ENCODE measurements at regions not wholly inside any gene's neighbourhood (a gene's known extent, or its start where the extent isn't known, plus 50 kb on each side); places are given as distances from the start of the nearest gene placed in this dataset.
"Not testable (repeated sequence)": the region's sequence is repeated elsewhere in the genome, so short reads cannot be mapped to it uniquely, and the experiment has no call there.

DNA sequence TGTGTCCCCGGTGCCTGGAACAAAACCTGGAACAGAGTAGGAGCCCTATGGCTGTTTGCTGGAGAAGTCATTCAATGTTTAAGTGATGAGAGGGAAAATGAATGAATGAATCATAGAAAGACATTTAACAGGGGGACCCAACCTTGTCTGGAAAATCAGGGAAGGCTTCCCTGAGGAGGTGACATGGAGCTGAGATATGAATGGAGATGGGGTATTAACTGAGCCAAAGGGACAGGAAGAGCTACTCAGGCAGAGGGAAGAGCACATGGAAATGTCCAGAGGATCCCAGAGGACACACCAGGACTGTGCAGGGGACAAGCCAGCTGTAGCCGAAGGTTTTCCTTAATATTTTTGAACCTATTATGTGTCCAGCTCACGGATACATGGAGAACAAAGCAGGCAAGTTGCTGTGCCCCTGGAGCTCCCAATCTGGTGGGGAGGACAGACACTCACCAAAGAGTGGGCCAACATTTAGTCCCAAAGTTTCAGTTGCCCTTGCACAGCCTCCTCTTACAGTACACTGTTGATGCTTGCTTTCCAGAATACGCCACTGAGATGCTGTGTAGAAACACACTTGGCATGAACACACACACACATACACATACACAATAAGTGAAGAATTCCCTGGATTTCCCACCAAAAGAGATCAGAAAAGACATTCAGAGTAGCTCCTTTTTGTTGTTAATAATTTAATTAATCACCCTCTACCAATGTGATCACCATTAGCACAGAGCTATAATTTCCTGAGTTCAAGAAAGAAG lies 77.0 kb upstream of the PTPN1 start:
- DNase-seq = no peak

DNA sequence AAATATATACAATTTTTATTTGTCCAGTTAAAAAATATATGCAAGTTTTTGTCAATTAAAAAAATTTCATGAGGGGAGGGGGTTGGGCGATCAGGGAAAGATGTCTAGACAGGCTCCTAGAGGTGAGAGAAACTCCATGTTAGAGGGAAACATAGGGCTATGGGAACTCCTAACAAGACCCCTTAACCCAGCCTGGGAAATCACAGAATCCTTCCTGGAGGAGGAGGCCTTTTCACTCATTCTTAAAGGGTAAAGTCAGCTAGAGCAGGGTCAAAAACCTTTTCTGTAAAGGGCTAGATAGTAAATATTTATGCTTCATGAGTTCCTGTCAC lies 75.9 kb upstream of the PTPN1 start:
- DNase-seq = no peak

DNA sequence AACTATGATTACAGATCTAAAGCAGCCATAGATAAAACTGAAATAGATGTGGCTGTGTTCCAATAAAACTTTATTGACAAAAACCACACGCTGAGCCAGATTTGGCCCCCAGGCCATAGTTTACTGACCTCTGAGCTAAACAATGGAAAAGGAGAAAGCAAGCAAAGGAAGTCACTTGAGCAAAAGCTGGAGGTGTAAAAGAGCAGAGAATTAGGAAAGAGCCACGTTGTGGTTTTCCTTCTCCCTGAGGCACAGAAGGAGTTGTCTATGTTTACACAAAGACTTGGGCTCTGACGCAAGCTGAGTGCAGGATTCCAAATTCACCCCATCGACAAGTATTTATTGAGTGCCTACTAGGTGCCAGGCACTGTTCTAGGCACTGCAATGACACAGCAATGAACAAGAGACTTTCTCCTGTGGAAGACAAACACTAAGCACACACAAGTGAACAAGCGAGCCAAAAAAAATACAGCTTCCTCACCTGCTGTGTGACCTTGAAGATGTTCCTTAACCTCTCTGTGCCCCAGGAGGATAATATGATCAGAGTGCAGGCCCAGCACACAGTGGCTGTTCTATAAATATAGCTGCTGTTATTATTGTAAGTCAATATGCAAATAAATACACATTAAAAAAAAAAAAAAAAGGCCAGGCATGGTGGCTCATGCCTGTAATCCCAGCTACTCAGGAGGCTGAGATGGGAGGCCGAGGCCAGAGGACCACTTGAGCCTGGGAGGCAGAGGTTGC lies 75.4 kb upstream of the PTPN1 start:
- peak in 1 of 2 experiments; percentile 31 for DNase-seq

DNA sequence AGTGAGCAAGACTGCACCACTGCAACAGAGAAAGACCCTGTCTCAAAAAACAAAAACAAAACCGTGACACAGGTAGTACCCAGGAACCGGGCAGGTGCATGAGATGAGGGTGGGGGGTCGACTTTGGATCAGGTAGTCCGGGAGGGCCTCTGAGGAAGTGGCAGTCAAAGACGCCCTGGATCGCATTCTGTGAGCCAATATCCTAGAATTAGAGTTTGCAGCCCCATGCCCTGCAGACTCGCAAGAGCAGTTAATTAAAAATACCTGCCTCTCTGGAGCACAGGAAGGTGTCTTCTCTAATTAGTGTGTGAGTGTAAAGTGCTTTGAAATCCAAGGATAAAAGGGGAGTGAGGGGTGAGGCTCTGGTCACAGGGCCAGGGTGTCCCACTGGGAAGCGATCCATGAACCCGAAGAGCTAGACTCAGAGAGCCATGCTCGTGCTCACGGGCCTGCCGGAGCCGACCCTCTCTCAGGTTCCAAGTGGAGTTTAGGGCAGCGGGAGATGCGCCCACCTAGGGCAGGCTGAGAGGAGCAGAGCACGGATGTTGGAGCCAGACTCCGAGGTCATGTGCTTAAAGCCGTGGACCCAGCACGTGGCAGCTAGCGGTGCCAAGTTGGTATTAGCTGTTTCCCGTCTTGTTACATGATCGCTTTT lies 74.7 kb upstream of the PTPN1 start:
- no peak for DNase-seq

DNA sequence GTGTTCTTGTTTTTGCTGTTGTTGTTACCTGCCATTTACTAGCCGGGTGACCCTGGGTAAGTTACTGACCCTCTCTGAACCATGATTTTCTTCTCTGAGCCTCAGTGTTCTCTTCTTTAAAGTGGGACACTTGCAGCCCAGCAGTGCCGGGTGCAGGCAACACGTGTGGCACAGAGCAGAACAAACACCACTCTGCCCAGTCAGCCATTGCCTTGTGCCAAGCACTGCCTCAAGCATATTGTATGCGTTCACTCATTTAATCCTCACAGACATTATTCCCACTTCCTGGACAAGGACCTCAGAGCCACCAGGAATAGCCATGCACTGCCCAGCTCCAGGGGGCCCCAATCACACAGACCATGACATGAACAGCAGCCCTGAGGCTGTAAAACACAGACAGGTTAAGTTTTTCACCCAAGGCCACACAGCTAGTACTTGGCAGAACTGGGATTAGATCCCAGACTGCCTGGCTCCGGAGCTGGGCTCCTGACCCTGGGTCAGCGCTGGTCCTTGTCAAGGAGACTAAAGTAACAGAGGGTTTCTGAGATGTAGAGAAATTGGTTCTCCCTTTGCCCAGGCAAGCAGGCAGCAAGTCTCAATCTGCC lies 74.0 kb upstream of the PTPN1 start:
- no peak for DNase-seq

DNA sequence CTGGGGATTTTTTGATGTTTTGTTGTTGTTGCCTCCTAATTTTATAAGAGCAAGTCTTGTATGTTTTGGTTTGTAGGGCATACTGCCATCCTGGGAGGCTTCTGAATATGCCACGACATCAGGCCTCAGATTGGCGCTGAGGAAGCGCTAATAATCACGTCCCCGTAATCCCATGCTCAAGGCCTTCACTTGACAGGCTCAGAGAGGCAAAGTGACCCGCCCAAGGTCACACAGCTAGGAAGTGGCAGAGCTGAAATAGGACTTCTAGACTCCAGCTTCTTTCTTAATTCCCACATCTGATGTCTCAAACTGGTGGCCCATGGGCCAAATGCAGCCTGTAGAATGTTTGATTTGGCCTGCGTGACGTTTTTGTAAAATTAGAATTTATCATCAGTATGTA lies 73.5 kb upstream of the PTPN1 start:
- DNase-seq = no peak

DNA sequence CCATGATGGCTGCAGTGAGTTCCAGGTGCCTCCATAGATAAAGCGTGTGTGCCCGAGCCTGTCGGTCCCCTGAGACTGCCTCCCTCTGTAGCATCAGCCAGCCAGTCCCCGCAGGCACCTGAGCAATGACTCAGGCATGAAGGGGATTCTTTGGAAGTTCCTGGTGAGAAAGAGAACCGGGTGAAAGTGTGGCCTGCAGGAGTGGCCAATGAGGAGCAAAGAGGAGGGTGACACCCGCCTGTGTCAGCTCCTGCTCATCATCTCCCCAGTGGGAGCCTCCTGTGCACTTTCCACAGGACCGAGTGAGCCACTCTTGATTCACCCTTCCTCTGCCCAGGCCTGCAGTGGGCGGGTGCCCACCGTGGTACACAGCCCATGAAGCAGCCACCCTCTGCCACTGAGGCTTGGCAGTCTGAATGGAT lies 71.2 kb upstream of the PTPN1 start:
- no peak for DNase-seq

DNA sequence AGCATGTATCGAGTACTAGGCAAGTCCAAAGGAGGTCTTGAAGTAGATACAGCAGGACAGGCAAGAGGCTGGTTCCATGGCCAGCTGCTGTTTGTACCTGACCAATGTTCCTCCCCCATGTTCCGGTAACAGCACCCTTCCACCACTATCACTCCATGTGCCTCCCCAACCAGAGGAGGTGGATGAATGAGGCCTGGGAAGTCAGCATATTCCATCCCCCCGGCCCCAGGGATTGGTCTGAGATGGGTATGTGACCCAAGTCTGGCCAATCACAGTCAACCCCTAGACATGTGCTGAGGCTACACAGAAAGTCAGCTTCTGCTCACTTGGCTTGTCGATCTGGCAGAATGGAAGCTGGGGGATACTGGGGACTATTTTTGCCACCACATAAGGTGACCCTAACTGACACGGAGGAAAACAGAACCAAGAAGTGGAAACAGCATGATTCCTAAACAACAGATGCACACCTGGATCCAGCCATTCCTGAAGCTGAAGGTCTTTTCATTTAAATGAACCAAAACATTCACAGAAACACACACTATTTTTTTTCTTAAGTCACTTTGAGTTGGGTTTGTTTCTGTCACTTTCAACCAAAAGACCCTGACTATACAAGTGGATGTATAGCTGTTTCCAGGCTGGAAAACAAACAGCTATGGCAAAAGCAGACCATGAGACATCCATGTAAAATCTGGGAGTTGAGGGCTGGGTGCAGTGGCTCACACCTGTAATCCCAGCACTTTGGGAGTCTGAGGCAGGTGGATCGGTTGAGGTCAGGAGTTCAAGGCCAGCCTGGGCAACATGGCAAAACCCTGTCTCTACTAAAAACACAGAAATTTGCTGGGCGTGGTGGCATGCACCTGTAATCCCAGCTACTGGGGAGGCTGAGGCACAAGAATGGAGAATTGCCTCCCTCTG lies 70.4 kb upstream of the PTPN1 start:
- no peak for DNase-seq

DNA sequence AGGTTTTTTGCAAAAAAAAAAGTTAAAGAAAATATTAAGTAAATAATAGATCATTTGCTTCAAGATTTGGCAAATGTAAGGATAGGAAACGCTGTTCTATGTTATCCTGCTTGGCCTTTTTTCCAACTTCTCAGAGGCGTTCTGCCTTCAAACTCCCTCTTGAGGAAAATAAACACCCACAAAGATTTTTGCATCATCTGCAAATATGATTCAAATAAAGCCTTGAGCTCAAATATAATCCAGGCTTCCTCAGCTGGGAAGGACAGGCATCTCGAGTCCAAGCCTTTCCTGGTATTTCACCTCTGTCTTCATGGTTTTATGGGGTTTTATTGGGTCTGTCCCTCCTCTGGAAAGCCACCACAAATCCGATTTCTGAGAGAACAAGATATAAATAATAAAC lies 67.7 kb upstream of the PTPN1 start:
- no peak for DNase-seq

DNA sequence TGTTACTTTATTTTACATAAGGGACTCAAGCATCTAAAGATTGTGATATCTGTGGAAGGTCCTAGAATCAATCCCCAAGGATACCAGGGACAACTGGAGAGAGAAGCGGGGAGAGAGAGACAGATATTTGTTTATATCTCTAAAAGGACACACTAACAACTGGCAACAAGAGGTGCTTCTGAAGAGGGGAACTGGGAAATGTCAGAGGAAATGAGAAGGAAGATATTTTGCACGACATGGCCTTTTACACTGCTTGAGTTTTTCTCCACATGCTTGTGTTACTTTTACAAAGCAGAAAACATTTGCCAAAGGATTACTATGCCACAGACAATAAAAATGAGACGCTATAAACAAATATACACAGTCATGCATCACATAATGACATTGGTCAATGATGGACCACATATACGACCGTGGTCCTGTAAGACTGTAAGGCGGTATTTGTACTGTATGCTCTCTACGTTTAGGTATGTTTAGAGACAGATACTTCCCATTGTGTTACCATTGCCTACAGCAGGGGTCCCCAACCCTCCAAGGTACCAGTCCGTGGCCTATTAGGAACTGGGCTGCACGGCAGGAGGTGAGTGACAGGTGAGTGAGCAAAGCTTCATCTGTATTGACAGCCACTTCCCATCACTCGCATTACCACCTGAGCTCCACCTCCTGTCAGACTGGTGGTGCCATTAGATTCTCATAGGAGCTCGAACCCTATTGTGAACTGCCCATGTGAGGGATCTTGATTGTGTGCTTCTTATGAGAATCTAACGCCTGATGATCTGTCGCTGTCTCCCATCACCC lies 64.6 kb upstream of the PTPN1 start:
- no peak for DNase-seq

DNA sequence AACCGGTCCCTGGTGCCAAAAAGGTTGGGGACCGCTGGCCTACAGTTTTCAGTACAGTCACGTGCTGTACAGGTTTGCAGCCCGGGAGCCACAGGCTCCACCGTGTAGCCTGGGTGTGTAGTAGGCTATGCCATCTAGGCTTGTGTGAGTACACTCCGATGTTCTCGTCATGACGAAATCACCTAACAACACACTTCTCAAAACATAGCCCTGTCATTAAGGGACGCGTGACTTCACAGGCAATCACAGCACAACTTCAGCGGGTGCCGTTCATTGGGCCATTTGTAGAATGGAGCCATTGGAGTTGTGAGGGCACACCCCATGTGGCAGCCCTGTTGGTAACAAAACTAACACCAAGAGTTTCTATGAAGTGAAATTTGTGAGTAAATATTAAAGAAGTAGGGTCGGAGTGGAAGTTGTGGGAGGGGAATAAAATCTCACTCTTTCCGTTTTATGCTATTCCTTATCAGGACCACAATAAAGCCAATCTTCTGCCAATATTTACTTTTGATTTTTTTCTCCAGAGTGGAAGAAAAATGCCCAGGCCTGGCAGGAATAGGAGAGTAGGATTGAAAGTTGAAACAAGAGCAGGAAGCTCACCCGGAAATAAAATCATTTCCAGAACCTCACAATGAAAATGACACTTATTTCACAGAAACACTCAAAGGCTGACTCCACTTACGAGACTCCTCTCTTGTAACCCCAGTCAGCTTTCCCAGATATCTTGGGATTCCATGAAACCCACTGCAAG lies 63.7 kb upstream of the PTPN1 start:
- DNase-seq = no peak

DNA sequence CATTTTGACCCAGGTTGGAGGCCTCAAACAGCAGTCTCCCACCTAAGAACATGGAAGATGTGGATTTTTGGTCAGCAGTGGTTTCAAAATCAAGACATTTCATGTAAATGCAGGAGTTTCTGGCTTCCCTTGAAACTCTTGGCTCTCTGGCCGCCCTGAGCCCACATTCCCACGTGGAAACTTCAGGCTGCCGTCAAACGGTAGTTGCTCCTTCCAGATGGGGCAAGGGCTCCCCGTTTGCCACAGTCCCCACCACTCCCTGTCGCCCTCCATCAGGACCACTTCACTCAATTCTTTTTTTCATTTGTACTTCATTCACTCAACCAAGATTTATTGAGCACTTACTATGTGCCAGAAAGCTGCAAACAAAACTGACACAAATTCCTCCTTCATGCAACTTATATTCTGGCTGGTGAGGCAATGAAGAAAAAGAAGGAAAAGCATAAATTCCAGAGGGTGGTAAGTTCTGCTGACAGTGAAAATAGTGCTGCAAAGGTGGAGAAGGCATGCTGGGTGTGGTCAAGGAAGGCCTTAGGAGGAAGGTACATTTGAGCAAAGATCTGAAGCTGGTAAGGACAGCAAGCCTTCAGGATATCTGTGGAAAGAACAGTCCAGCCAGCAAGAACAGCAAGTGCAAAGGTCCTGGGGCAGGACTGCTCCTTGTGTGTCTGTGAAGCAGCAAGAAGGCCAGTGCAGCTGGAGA lies 62.9 kb upstream of the PTPN1 start:
- DNase-seq = no peak

DNA sequence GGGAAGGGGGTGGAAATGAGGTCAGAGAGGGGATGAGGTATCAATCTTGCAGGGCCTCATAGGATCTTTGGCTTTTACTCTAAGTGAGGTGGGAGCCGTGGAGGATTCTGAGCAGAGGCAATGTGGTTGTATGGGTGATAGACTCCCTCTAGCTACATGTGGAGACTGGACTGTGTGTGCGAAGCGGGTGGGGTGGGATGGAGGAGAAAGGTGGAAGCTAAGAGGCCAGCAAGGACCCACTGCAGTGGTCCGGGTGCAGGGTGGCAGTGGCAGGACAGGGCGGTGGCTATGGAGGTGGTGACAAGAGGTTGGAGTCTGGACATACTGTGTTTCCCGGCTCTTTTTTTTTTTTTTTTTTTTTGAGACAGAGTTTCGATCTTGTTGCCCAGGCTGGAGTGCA lies 62.4 kb upstream of the PTPN1 start:
- DNase-seq = no peak

DNA sequence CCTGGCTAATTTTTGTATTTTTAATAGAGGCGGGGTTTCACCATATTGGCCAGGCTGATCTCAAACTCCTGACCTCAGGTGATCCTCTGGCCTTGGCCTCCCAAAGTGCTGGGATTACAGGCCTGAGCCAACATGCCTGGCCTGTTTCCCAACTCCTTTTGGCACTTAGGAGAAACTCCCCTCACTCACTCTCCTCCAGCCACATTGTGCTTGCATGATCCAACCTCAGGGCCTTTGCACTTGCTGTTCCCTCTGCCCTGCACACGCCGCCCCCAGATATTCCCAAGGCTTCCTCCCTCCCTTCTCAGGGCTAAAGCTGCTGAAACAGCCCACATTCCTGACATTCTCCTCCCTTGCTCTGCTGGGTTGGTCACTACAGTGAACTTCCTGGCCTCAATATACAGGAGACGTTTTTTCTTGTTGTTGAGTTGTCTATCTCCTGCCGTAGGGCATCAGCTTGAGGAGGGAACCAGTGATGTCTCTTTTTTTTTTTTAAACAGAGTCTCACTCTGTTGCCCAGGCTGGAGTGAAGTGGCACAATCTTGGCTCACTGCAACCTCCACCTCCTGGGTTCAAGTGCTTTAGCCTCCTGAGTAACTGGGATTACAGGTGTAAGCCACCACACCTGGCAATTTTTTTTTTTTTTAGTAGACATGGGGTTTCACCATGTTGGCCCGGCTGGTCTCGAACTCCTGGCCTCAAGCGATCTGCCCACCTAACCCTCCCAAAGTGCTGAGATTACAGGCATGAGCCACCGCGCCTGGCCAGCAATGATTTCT lies 61.4 kb upstream of the PTPN1 start:
- not testable (repeated sequence) for DNase-seq

DNA sequence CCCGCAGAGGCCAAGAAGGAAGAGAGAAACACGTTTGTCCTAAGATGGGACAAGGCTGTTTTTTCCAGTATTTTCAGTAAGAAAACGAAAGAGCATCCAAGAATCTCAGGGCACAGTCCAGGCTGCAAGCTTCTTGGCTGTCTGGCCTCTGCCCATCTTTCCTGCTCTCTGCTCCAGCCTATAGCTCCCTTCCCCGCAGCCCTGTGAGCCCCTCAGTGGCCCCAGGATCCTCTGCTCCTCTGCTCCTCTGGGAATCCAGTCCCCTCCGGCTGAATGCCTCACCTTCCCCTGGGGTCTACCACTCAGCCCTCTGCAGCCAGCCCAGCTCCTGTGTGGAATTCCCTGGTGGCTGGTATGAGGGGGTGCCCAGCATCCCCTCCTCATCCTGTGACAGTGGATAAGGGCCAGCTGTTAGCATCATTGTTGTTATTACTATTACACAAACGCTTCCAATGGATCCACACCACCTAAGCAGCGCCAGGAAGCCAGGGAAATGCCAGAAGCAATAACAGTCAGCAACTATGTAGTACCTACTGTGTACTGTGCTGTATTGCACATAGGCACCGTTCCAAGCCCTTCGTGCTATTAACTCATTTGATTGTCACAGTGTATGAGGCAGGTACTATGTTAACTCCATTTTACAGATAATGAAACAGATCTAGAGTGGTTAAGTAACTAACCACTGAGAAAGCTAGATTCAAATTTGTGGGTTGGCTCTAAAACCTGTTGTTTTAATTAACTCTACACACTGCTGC lies 60.3 kb upstream of the PTPN1 start:
- DNase-seq = no peak

DNA sequence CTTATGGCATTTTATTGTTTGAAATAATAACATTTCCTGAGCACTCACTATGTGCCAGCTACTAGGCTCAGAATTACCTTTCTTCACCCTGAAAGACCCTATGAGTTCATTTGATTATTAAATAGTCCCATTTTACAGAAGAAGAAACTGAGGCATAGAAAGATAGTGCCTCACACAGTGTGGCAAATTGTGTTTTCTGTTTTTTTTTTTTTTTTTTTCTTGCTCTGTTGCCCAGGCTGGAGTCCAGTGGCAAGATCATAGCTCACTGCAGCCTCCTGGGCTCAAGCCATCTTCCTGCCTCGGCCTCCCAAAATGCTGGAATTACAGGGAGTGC lies 59.7 kb upstream of the PTPN1 start:
- DNase-seq = no peak

DNA sequence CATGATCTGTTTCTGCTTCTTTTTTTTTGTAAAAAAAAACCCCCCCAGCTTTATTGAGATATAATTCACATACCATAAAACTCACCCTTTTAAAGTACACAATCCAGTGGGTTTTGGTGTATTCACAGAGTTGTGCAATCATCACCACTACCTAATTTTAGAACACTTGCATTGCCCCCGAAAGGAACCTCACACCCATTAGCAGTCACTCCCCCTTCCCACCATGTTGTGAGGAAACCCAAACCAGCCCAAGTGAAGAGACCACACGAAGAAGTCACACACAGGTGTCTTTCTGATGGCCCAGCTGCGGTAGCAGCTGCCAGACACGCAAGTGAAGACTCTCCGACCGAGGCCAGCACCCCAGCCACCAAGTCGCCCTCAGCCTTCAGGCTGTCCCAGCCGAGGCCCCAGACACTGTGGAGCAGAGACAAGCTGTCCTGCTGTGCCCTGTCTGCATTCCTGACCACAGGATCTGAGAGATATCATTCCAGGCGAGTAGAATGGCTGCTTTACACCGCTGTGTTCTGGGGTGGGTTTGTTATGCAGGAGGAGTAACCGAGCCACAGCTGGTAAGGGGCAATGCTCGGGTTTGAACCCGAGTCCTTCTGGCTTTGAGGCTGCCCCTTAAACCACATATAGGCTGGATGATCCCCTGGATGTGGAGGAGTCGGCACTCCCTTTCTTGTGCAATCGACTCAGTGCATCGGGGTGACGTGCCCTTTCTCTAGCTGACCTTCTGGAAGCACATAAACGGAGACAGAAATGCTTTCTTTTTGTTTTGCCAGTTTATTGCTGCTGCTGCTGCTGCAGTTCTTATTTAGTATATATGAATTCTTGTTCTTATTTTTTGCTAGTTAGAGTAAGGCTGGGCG lies 59.1 kb upstream of the PTPN1 start:
- DNase-seq = peak; percentile 24 to 34
